BJ (cell line): ENCODE measurements at regions not wholly inside any gene's neighbourhood (a gene's known extent, or its start where the extent isn't known, plus 50 kb on each side); places are given as distances from the start of the nearest gene placed in this dataset.

Experiments
- CTCF ChIA-PET: fragments of 350-600 bp; formaldehyde crosslinking; extraction: SDS; loops from one replicate; lab custom pipeline; 2021; ENCODE audit warnings: antibody characterized with exemption, inconsistent platforms; lab: Yijun Ruan, JAX
- POLR2A ChIA-PET: fragments of 300-600 bp; sonication (Branson Sonifier 250); formaldehyde crosslinking; extraction: SDS; loops from one replicate; lab custom pipeline; 2021; ENCODE audit warnings: antibody characterized with exemption; lab: Charles Lee
- DNase-seq: peaks from one replicate; pipeline ENCODE4 v3.0.0-alpha.2; 2011; ENCODE audit warnings: low read depth
- H3K27me3 ChIP-seq: 2 replicates; pipeline ENCODE4 v1.6.0; 2011; ENCODE audit warnings: low read length; ENCODE audit not compliant: control insufficient read depth, insufficient read depth
- H3K36me3 ChIP-seq: 2 replicates; pipeline ENCODE4 v1.5.1; 2011; ENCODE audit warnings: low read length; ENCODE audit not compliant: control insufficient read depth, insufficient read depth
- H3K4me3 ChIP-seq: 2 replicates; pipeline ENCODE4 v1.5.1; 2011; ENCODE audit warnings: low read depth, mild to moderate bottlenecking, control low read depth, low read length
- TF ChIP-seq, protein P1 (sequence below): IDR thresholded peaks from 2 replicates; pipeline ENCODE4 v1.5.1; 2011; ENCODE audit warnings: low read depth, mild to moderate bottlenecking, control low read depth, inconsistent platforms, low read length, moderate library complexity; ENCODE audit not compliant: insufficient read depth

DNA sequence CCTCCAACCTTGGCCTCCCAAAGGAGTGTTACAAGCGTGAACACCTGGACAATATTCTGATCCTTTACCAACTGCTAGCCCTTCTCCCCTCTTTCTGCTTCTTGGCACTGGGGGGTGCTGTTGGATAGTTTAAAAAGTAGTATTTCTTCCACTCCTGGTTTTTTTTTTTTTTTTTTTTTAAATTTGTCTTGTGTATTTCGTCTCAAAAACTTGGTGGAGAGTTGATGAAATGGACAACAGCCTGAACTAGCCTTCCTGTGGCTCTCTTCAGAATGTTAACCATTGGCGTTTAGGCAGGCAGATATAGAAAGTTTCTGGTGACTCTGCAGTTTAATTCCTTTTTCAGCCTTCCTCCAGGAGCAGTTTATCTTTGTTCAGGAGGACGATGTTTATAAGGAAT is 69.7 kb upstream of the USP24 start:
- ChIA-PET POLR2A (interaction anchor here (0.6 to 0.7 kb wide), 2 partner anchors 440 to 993 kb away, joined by 3 to 6 read pairs; no protein-coding TSS in a partner anchor), CTCF (interaction anchor here (0.6 to 5.4 kb wide), 26 partner anchors 12 to 1536 kb away, joined by 3 to 59 read pairs (median 4); no protein-coding TSS in a partner anchor)

GRCh38 chr1:55282058-55282457 is 66.9 kb upstream of the USP24 start:
- Histone ChIP-seq H3K36me3 (no peaks in the 10 kb centered on the region), H3K4me3 (no peak overlapping the region), H3K27me3 (peaks cover 2% of the 10 kb centered on the region; the same call in 1 of the 2 replicates)
- DNase-seq = no peak
- CTCF ChIA-PET = interaction anchor here (3.2 to 5.4 kb wide), 2 partner anchors 55 to 1303 kb away, joined by 42 to 59 read pairs; no protein-coding TSS in a partner anchor
- TF ChIP-seq, protein P1, sequence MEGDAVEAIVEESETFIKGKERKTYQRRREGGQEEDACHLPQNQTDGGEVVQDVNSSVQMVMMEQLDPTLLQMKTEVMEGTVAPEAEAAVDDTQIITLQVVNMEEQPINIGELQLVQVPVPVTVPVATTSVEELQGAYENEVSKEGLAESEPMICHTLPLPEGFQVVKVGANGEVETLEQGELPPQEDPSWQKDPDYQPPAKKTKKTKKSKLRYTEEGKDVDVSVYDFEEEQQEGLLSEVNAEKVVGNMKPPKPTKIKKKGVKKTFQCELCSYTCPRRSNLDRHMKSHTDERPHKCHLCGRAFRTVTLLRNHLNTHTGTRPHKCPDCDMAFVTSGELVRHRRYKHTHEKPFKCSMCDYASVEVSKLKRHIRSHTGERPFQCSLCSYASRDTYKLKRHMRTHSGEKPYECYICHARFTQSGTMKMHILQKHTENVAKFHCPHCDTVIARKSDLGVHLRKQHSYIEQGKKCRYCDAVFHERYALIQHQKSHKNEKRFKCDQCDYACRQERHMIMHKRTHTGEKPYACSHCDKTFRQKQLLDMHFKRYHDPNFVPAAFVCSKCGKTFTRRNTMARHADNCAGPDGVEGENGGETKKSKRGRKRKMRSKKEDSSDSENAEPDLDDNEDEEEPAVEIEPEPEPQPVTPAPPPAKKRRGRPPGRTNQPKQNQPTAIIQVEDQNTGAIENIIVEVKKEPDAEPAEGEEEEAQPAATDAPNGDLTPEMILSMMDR = no peak
- POLR2A ChIA-PET = no interaction called here

More for the DNA sequence above, 69.7 kb upstream of the USP24 start:
- DNase-seq = no peak
- Histone ChIP-seq H3K27me3 (peaks cover 2% of the 10 kb centered on the region; the same call in 1 of the 2 replicates), H3K4me3 (no peak overlapping the region), H3K36me3 (no peaks in the 10 kb centered on the region)
- TF ChIP-seq, protein P1 = peak; percentile 63

GRCh38 chr1:55280731-55281130 is 65.6 kb upstream of the USP24 start:
- TF ChIP-seq, protein P1 = no peak
- ChIA-PET POLR2A (no interaction called here), CTCF (interaction anchor here (0.7 to 5.5 kb wide), 4 partner anchors 51 to 1540 kb away, joined by 3 to 131 read pairs (median 3); no protein-coding TSS in a partner anchor)
- Histone ChIP-seq H3K27me3 (peaks cover 2% of the 10 kb centered on the region; the same call in 1 of the 2 replicates), H3K36me3 (no peaks in the 10 kb centered on the region), H3K4me3 (no peak overlapping the region)
- DNase-seq = no peak

GRCh38 chr1:55279627-55280026 is 64.5 kb upstream of the USP24 start:
- POLR2A ChIA-PET = no interaction called here
- Histone ChIP-seq H3K4me3 (no peak overlapping the region), H3K27me3 (peaks cover 2% of the 10 kb centered on the region; the same call in 1 of the 2 replicates), H3K36me3 (no peaks in the 10 kb centered on the region)
- TF ChIP-seq, protein P1 = no peak
- CTCF ChIA-PET = interaction anchor here (1.3 to 5.5 kb wide), 3 partner anchors 141 to 1296 kb away, joined by 3 to 131 read pairs (median 8); no protein-coding TSS in a partner anchor
- no peak for DNase-seq

DNA sequence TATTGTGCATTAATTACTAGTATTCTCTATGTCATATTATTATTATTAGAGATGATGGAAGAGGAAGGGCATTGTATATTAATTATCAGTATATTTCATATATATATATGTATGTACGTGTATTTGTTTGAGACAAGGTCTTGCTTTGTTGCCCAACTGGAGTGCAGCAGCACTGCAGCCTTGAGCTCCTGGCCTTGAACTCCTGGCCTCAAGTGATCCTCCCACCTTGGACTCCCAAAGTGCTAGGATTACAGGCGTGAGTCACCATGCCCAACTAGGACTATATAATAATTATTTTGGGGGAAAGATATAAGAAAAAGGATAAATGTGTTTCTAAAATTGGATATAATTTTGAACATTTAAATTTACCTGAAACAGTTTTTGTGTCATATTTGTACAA is 63.2 kb upstream of the USP24 start:
- POLR2A ChIA-PET = no interaction called here
- H3K4me3 ChIP-seq = no peak overlapping the region
- H3K36me3 ChIP-seq = no peaks in the 10 kb centered on the region
- CTCF ChIA-PET = interaction anchor here (0.6 to 5.5 kb wide), 23 partner anchors 9 to 1542 kb away, joined by 3 to 131 read pairs (median 4); no protein-coding TSS in a partner anchor
- peaks cover 2% of the 10 kb centered on the region; the same call in 1 of the 2 replicates for H3K27me3 ChIP-seq
- TF ChIP-seq, protein P1 = no peak
- DNase-seq = no peak
